ENCODE measurements at regions not wholly inside any gene's neighbourhood (a gene's known extent, or its start where the extent isn't known, plus 50 kb on each side); places are given as distances from the start of the nearest gene placed in this dataset.

GRCh38 chr10:65348637-65349036, 1577.2 kb upstream of the LRRTM3 start:
- TF ChIP-seq CTCF (IDR thresholded peaks at IDR 0.05; ENCODE audit: low read depth, low read length) (no peak), EZH2phosphoT487 (IDR thresholded peaks at IDR 0.05; ENCODE audit: low read depth) (no peak)
